ENCODE measurements at regions not wholly inside any gene's neighbourhood (a gene's known extent, or its start where the extent isn't known, plus 50 kb on each side); places are given as distances from the start of the nearest gene placed in this dataset.

GRCh38 chr20:58099956-58100730 is 128.3 kb downstream of the ANKRD60 start:
- no peak overlapping the region for H3K4me3 ChIP-seq (ENCODE audit: low read length)
- no peak for DNase-seq (ENCODE audit: low read depth)
- TF ChIP-seq CTCF (IDR thresholded peaks at IDR 0.05; ENCODE audit: insufficient read depth, low read depth, low read length, missing control alignments): no peak

- no peak overlapping the region for H3K4me3 ChIP-seq (ENCODE audit: low read length)
- no peak for DNase-seq (ENCODE audit: low read depth)
- no peak for TF ChIP-seq CTCF (IDR thresholded peaks at IDR 0.05; ENCODE audit: insufficient read depth, low read depth, low read length, missing control alignments)
Measured at GRCh38 chr20:58099291-58099935, 129.0 kb downstream of the ANKRD60 start.

GRCh38 chr20:58098571-58098970 is 129.9 kb downstream of the ANKRD60 start:
- H3K4me3 ChIP-seq (ENCODE audit: low read length): no peak overlapping the region
- no peak for TF ChIP-seq CTCF (IDR thresholded peaks at IDR 0.05; ENCODE audit: insufficient read depth, low read depth, low read length, missing control alignments)
- DNase-seq (ENCODE audit: low read depth): no peak

- TF ChIP-seq CTCF (IDR thresholded peaks at IDR 0.05; ENCODE audit: insufficient read depth, low read depth, low read length, missing control alignments): no peak
- no peak overlapping the region for H3K4me3 ChIP-seq (ENCODE audit: low read length)
- no peak for DNase-seq (ENCODE audit: low read depth)
Measured at GRCh38 chr20:58097943-58098342, 130.5 kb downstream of the ANKRD60 start.

- DNase-seq (ENCODE audit: low read depth): no peak
- H3K4me3 ChIP-seq (ENCODE audit: low read length): no peak overlapping the region
- no peak for TF ChIP-seq CTCF (IDR thresholded peaks at IDR 0.05; ENCODE audit: insufficient read depth, low read depth, low read length, missing control alignments)
Measured at GRCh38 chr20:58097429-58097828, 131.0 kb downstream of the ANKRD60 start.

GRCh38 chr20:58096880-58097423 is 131.5 kb downstream of the ANKRD60 start:
- no peak overlapping the region for H3K4me3 ChIP-seq (ENCODE audit: low read length)
- TF ChIP-seq CTCF (IDR thresholded peaks at IDR 0.05; ENCODE audit: insufficient read depth, low read depth, low read length, missing control alignments): no peak
- no peak for DNase-seq (ENCODE audit: low read depth)
